Vagina (tissue), 2 donors: ENCODE measurements at regions not wholly inside any gene's neighbourhood (a gene's known extent, or its start where the extent isn't known, plus 50 kb on each side); places are given as distances from the start of the nearest gene placed in this dataset.

Experiments
- CTCF ChIP-seq, 3 experiments: fragments of 450-650 bp in 2 of 3; fragments of 200-600 bp in 1 of 3; sonication (generic) in 1 of 3; IDR thresholded peaks; one replicate each; pipeline ENCODE4 v1.5.1; 2017 to 2019; ENCODE audit warnings: antibody characterized with exemption in 3 of 3, mild to moderate bottlenecking in 2 of 3, moderate library complexity in 2 of 3
- POLR2AphosphoS5 ChIP-seq, 2 donors: sonication (generic); formaldehyde crosslinking; IDR thresholded peaks; one replicate each; pipeline ENCODE4 v1.9.0; 2017; ENCODE audit warnings: antibody characterized with exemption in 2 of 2, mild to moderate bottlenecking in 2 of 2, low read depth in 1 of 2; ENCODE audit not compliant: insufficient read depth in 1 of 2

- no peak for TF ChIP-seq CTCF (IDR thresholded peaks at IDR 0.05)
- TF ChIP-seq POLR2AphosphoS5 (IDR thresholded peaks at IDR 0.05; ENCODE audit: insufficient read depth in 1 of 2, low read depth in 1 of 2): no peak
Observed at GRCh38 chr3:168997488-168997887, 666.0 kb downstream of the MECOM start.
